ENCODE measurements at regions not wholly inside any gene's neighbourhood (a gene's known extent, or its start where the extent isn't known, plus 50 kb on each side); places are given as distances from the start of the nearest gene placed in this dataset.

DNA sequence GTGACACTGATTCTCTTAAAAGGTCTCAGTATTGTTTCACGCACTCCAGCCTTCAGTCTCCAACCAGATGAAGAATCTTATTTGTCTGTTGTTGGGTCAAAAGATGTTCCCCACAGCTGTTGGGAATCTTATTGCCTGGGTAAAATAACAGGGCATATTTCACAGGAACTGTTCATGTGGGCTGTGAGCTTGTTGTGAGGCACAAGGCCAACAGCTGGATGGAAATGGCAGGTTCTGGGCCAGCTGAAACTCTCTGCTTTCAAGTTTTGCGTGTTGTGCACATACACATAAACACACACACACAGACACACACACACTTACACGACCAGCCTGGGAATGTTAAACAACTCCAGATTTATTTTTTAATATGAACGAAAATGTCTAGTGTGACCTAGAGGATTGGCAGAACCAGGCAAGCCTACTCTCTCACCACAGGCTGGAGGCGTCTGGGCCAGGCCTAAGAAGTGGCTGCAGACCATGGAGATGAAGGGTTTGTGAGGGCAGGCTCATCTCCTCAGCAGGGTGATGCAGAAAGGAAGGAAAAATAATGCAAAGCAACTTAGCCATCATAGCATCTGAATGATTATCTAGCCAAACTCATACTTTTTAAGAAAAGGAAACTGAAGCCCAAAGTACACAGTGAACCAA, 357.0 kb downstream of the TTLL7 start:
- Histone ChIP-seq H3K9me3 (ENCODE audit: low read depth) (no peaks in the 10 kb centered on the region), H2AFZ (replicated peaks) (no peak overlapping the region), H3F3A (ENCODE audit: low read depth) (no peaks in the 10 kb centered on the region), H3K79me2 (ENCODE audit: low read depth) (no peaks in the 10 kb centered on the region), H3K4me2 (no peak overlapping the region), H3K27ac (no peak overlapping the region), H3K4me1 (peaks cover 26% of the 10 kb centered on the region), H3K4me3 (no peak overlapping the region), H3K27me3 (no peaks in the 10 kb centered on the region), H3K9ac (no peak overlapping the region), H3K36me3 (no peaks in the 10 kb centered on the region), H4K20me1 (ENCODE audit: low read depth) (no peaks in the 10 kb centered on the region)
- Mint-ChIP-seq H3K4me3 (no peak overlapping the region), H3K4me1 (peaks cover 20% of the 10 kb centered on the region), H3K27ac (no peak overlapping the region), H3K9me3 (no peaks in the 10 kb centered on the region), H3K27me3 (ENCODE audit: insufficient read depth, low read depth) (peaks cover 4% of the 10 kb centered on the region), H3K36me3 (no peaks in the 10 kb centered on the region)
- TF ChIP-seq EZH2phosphoT487 (IDR thresholded peaks at IDR 0.05) (no peak), EZH2 (IDR thresholded peaks at IDR 0.05) (no peak)
- TF ChIP-seq, protein P1, sequence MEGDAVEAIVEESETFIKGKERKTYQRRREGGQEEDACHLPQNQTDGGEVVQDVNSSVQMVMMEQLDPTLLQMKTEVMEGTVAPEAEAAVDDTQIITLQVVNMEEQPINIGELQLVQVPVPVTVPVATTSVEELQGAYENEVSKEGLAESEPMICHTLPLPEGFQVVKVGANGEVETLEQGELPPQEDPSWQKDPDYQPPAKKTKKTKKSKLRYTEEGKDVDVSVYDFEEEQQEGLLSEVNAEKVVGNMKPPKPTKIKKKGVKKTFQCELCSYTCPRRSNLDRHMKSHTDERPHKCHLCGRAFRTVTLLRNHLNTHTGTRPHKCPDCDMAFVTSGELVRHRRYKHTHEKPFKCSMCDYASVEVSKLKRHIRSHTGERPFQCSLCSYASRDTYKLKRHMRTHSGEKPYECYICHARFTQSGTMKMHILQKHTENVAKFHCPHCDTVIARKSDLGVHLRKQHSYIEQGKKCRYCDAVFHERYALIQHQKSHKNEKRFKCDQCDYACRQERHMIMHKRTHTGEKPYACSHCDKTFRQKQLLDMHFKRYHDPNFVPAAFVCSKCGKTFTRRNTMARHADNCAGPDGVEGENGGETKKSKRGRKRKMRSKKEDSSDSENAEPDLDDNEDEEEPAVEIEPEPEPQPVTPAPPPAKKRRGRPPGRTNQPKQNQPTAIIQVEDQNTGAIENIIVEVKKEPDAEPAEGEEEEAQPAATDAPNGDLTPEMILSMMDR (IDR thresholded peaks at IDR 0.05) = no peak
- no peak for DNase-seq (ENCODE audit: low spot score)

DNA sequence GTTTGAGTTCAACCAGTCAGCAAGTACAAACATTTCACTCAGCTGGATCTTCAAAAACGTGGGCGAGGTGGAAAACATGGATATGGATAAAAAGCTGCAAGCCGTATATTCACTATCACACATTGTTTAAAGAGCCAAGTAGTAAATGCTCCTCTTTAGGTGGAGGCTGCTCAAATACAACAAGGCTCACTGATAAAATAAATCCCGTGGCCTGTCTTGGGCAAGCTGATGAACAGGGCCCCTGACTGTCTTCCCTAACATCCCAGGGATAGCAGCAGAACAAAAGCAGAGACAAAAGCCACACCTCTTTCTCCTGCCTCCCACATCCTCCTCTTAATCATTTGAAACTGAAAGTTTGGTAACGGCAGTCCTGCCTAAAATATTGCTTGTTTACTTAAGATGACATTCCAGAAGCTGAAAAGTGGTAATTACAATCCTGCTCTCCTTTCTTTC, 357.7 kb downstream of the TTLL7 start:
- H3K4me1 ChIP-seq = peaks cover 26% of the 10 kb centered on the region
- no peaks in the 10 kb centered on the region for H4K20me1 ChIP-seq (ENCODE audit: low read depth)
- no peak overlapping the region for H3K27ac ChIP-seq
- H3K4me3 ChIP-seq = no peak overlapping the region
- no peaks in the 10 kb centered on the region for H3K9me3 ChIP-seq (ENCODE audit: low read depth)
- DNase-seq (ENCODE audit: low spot score) = peak; percentile 34
- no peaks in the 10 kb centered on the region for H3K27me3 ChIP-seq
- no peaks in the 10 kb centered on the region for H3K36me3 ChIP-seq
- peak overlapping the region; percentile 78 for H2AFZ ChIP-seq (replicated peaks)
- Mint-ChIP-seq H3K9me3 (no peaks in the 10 kb centered on the region), H3K27ac (peak overlapping the region; percentile 81), H3K4me1 (peaks cover 20% of the 10 kb centered on the region), H3K27me3 (ENCODE audit: insufficient read depth, low read depth) (peaks cover 4% of the 10 kb centered on the region), H3K4me3 (no peak overlapping the region), H3K36me3 (no peaks in the 10 kb centered on the region)
- H3K79me2 ChIP-seq (ENCODE audit: low read depth) = no peaks in the 10 kb centered on the region
- peak overlapping the region; percentile 40 for H3K4me2 ChIP-seq
- H3K9ac ChIP-seq = no peak overlapping the region
- no peak for TF ChIP-seq EZH2 (IDR thresholded peaks at IDR 0.05)
- TF ChIP-seq, protein P1 (IDR thresholded peaks at IDR 0.05) = no peak
- no peaks in the 10 kb centered on the region for H3F3A ChIP-seq (ENCODE audit: low read depth)

DNA sequence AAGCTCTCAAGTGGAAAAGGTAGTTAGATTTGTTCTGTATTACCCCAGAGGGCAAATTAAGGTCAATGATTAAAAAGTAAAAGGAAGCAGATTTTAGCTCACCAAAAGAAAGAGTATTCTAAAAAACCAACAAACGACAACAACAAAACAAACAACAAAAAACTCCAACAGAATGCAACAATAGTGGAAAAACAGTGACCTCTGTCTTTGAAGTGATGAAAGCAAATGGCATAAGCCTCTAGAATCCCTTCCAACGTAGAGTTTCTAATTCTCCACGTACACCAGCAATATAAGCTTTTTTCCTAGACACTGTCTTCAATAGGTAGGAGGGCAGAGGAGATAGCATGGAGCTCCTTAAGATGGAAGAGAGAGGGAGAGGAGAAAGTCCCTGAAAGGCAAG, 359.1 kb downstream of the TTLL7 start:
- Mint-ChIP-seq H3K27ac (no peak overlapping the region), H3K4me3 (no peak overlapping the region), H3K9me3 (no peaks in the 10 kb centered on the region), H3K36me3 (no peaks in the 10 kb centered on the region), H3K4me1 (peaks cover 20% of the 10 kb centered on the region), H3K27me3 (ENCODE audit: insufficient read depth, low read depth) (peaks cover 4% of the 10 kb centered on the region)
- no peak overlapping the region for H3K4me2 ChIP-seq
- no peak overlapping the region for H3K9ac ChIP-seq
- H3K36me3 ChIP-seq = no peaks in the 10 kb centered on the region
- H2AFZ ChIP-seq (replicated peaks) = no peak overlapping the region
- TF ChIP-seq, protein P1 (IDR thresholded peaks at IDR 0.05) = no peak
- TF ChIP-seq EZH2phosphoT487 (IDR thresholded peaks at IDR 0.05) (no peak), EZH2 (IDR thresholded peaks at IDR 0.05) (no peak)
- no peaks in the 10 kb centered on the region for H3K79me2 ChIP-seq (ENCODE audit: low read depth)
- no peaks in the 10 kb centered on the region for H3F3A ChIP-seq (ENCODE audit: low read depth)
- no peak for DNase-seq (ENCODE audit: low spot score)
- no peaks in the 10 kb centered on the region for H3K27me3 ChIP-seq
- no peaks in the 10 kb centered on the region for H4K20me1 ChIP-seq (ENCODE audit: low read depth)
- no peak overlapping the region for H3K4me3 ChIP-seq
- no peak overlapping the region for H3K27ac ChIP-seq
- H3K4me1 ChIP-seq = peaks cover 26% of the 10 kb centered on the region
- no peaks in the 10 kb centered on the region for H3K9me3 ChIP-seq (ENCODE audit: low read depth)
